Peyer's patch (tissue), 4 donors: ENCODE measurements at regions not wholly inside any gene's neighbourhood (a gene's known extent, or its start where the extent isn't known, plus 50 kb on each side); places are given as distances from the start of the nearest gene placed in this dataset.
A peak's percentile ranks its signal among the peaks of the same experiment; 100 is the strongest.

Experiments
- DNase-seq, 3 donors: peaks; one replicate each; pipeline ENCODE4 v3.0.0-alpha.2; 2017 to 2019
- H3K27ac ChIP-seq, 4 donors: fragments of 200-600 bp; sonication (generic); one replicate each; pipeline ENCODE4 v1.5.1; 2016 to 2019
- H3K27me3 ChIP-seq, 2 donors: fragments of 200-600 bp; sonication (generic); one replicate each; pipeline ENCODE4 v1.5.1; 2019
- H3K36me3 ChIP-seq, 3 donors: fragments of 200-600 bp; sonication (generic); one replicate each; pipeline ENCODE4 v1.5.1; 2016 to 2019
- H3K4me1 ChIP-seq, 4 donors: fragments of 200-600 bp; sonication (generic); one replicate each; pipeline ENCODE4 v1.5.1; 2016 to 2019
- H3K4me3 ChIP-seq, 4 donors: fragments of 200-600 bp; sonication (generic); 1 replicate in 3 of 4; 2 replicates in 1 of 4; pipeline ENCODE4 v1.5.1; 2016 to 2019; ENCODE audit warnings: mild to moderate bottlenecking in 1 of 4
- H3K9me3 ChIP-seq, 4 donors: fragments of 200-600 bp; sonication (generic); one replicate each; pipeline ENCODE4 v1.5.1; 2016 to 2019; ENCODE audit warnings: mild to moderate bottlenecking in 1 of 4
- CTCF ChIP-seq, 6 experiments: fragments of 450-650 bp in 4 of 6; fragments of 200-600 bp in 2 of 6; sonication (generic) in 1 of 6; IDR thresholded peaks; one replicate each; pipeline ENCODE4 v1.5.1; 2017 to 2019; ENCODE audit warnings: antibody characterized with exemption in 6 of 6, mild to moderate bottlenecking in 3 of 6, moderate library complexity in 1 of 6
- POLR2A ChIP-seq, 2 donors: fragments of 450-650 bp; IDR thresholded peaks; one replicate each; pipeline ENCODE4 v1.5.1; 2017; ENCODE audit warnings: antibody characterized with exemption in 2 of 2, mild to moderate bottlenecking in 2 of 2, moderate library complexity in 2 of 2

GRCh38 chr1:115469703-115470476 lies 131.8 kb upstream of the NGF start:
- H3K4me3 ChIP-seq, result no peak overlapping the region
- no peaks in the 10 kb centered on the region for H3K36me3 ChIP-seq
- DNase-seq, result no peak
- TF ChIP-seq POLR2A (IDR thresholded peaks at IDR 0.05) (no peak), CTCF (IDR thresholded peaks at IDR 0.05) (peak in 5 of 6 experiments; percentile 12 to 71 (median 64))
- peaks cover 0 to 7% (median 0%) of the 10 kb centered on the region in 4 donors for H3K4me1 ChIP-seq
- no peak overlapping the region for H3K27ac ChIP-seq
- no peaks in the 10 kb centered on the region for H3K9me3 ChIP-seq
- H3K27me3 ChIP-seq, result no peaks in the 10 kb centered on the region

DNA sequence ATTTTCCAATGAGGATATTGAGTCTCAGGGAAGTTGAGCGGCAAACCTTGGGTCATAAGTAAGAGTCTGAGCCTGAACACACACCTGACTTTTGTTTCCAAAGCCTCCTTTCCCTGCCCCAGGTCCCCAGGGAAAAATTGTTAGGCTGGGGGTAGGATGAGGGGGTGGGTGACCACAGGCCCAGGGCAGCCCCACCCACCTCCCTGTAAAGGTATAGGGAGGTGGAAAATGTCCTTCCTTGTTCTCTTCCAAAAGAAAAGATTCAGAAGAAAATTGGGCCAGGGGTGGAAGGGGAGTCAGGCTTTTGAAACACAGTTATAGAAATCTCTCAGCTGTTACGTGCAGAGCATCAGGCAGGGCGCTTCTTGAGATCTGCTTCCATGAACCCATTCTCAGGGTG lies 129.7 kb upstream of the NGF start:
- Histone ChIP-seq H3K4me1 (peaks cover 0 to 7% (median 0%) of the 10 kb centered on the region in 4 donors), H3K9me3 (no peaks in the 10 kb centered on the region), H3K27me3 (no peaks in the 10 kb centered on the region), H3K4me3 (no peak overlapping the region), H3K27ac (no peak overlapping the region), H3K36me3 (no peaks in the 10 kb centered on the region)
- no peak for DNase-seq
- TF ChIP-seq POLR2A (IDR thresholded peaks at IDR 0.05) (no peak), CTCF (IDR thresholded peaks at IDR 0.05) (no peak)

DNA sequence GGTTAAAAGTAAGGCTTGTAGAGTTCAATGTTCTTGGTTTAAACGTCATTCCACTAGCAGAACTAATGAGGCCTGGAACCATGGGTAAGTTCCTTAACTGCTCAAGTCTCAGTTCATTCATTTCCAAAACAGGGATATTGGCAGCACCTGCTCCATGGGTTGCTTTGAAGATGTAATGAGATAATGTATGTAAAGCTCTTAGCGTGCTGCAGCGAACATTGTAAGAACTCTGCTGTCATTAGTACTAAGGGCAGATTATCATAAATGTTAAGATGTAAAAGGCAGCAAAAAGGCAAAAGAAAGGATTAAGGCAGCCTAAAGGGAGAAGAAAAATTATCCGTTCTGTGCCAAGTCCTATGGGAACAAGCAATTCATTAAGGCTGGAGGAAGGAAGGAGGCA lies 129.1 kb upstream of the NGF start:
- TF ChIP-seq POLR2A (IDR thresholded peaks at IDR 0.05) (no peak), CTCF (IDR thresholded peaks at IDR 0.05) (no peak)
- no peaks in the 10 kb centered on the region for H3K27me3 ChIP-seq
- no peak for DNase-seq
- H3K9me3 ChIP-seq, result no peaks in the 10 kb centered on the region
- no peak overlapping the region for H3K4me3 ChIP-seq
- peaks cover 0 to 7% (median 0%) of the 10 kb centered on the region in 4 donors for H3K4me1 ChIP-seq
- H3K27ac ChIP-seq, result no peak overlapping the region
- H3K36me3 ChIP-seq, result no peaks in the 10 kb centered on the region

GRCh38 chr1:115466433-115466832 lies 128.4 kb upstream of the NGF start:
- Histone ChIP-seq H3K4me3 (no peak overlapping the region), H3K27me3 (no peaks in the 10 kb centered on the region), H3K27ac (no peak overlapping the region), H3K36me3 (no peaks in the 10 kb centered on the region), H3K9me3 (no peaks in the 10 kb centered on the region), H3K4me1 (peaks cover 0 to 7% (median 0%) of the 10 kb centered on the region in 4 donors)
- no peak for DNase-seq
- TF ChIP-seq CTCF (IDR thresholded peaks at IDR 0.05) (no peak), POLR2A (IDR thresholded peaks at IDR 0.05) (no peak)

DNA sequence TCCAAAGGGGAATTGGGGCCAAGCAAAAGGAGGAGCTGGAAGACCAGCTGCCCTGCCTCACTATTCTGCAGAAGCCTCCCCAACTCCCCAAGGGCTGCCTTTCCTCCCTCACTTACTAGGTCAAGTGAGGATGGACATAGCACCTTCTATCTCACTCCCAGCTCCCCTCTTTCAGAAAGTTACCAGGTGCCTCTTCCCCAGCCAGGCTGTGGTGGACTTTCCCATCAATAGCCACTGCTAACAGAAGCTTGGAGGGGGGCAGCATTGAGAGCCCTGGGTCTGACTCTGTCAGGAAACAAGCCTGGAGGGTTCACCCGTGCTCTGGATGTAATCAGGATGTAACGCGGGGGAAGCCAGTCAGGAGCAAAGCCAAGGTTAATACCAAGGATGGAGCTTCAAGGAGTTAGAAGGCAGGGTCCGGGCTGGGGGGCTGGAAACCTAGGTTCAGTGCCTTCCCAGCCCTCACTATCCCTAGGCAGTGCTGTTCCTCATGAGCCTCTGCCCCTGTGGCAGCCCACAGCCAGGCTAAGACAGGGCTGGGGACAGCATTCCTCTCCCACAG lies 127.8 kb upstream of the NGF start:
- H3K36me3 ChIP-seq, result no peaks in the 10 kb centered on the region
- TF ChIP-seq CTCF (IDR thresholded peaks at IDR 0.05), result no peak
- TF ChIP-seq POLR2A (IDR thresholded peaks at IDR 0.05), result no peak
- DNase-seq, result no peak
- no peak overlapping the region for H3K27ac ChIP-seq
- H3K4me1 ChIP-seq, result peaks cover 0 to 7% (median 0%) of the 10 kb centered on the region in 4 donors
- H3K4me3 ChIP-seq, result no peak overlapping the region
- no peaks in the 10 kb centered on the region for H3K9me3 ChIP-seq
- no peaks in the 10 kb centered on the region for H3K27me3 ChIP-seq
